Karpas-422 (cell line): ENCODE measurements at regions not wholly inside any gene's neighbourhood (a gene's known extent, or its start where the extent isn't known, plus 50 kb on each side); places are given as distances from the start of the nearest gene placed in this dataset.

Experiments
- DNase-seq: peaks from one replicate; pipeline ENCODE4 v3.0.0-alpha.2; 2015
- H2AFZ ChIP-seq: fragments of 200-600 bp; sonication (generic); 2 replicates; pipeline ENCODE4 v1.6.1; 2014; ENCODE audit warnings: antibody characterized with exemption, low read length, mixed read lengths
- H3K27ac ChIP-seq: fragments of 200-600 bp; sonication (generic); 2 replicates; pipeline ENCODE4 v1.5.1; 2014; ENCODE audit warnings: mild to moderate bottlenecking, low read length, moderate library complexity
- H3K27me3 ChIP-seq: fragments of 200-600 bp; sonication (generic); 2 replicates; pipeline ENCODE4 v1.6.1; 2014; ENCODE audit warnings: low read length, mixed read lengths
- H3K36me3 ChIP-seq: fragments of 200-600 bp; sonication (generic); 2 replicates; pipeline ENCODE4 v1.6.1; 2014; ENCODE audit warnings: low read length, mixed read lengths; ENCODE audit not compliant: insufficient read depth
- H3K4me1 ChIP-seq: fragments of 200-600 bp; sonication (generic); 2 replicates; pipeline ENCODE4 v1.6.1; 2014; ENCODE audit warnings: mild to moderate bottlenecking, low read length, mixed read lengths
- H3K4me2 ChIP-seq: fragments of 200-600 bp; sonication (generic); 2 replicates; pipeline ENCODE4 v1.6.1; 2014; ENCODE audit warnings: low read length, low read depth, mild to moderate bottlenecking; ENCODE audit not compliant: poor library complexity, severe bottlenecking
- H3K4me3 ChIP-seq: fragments of 200-600 bp; sonication (generic); 2 replicates; pipeline ENCODE4 v1.5.1; 2014; ENCODE audit warnings: mild to moderate bottlenecking, antibody characterized with exemption, low read length, mixed read lengths
- H3K79me2 ChIP-seq: fragments of 200-600 bp; sonication (generic); 2 replicates; pipeline ENCODE4 v1.6.1; 2014; ENCODE audit warnings: mild to moderate bottlenecking, low read length, mixed read lengths
- H3K9ac ChIP-seq: fragments of 200-600 bp; sonication (generic); 2 replicates; pipeline ENCODE4 v1.6.0; 2014; ENCODE audit warnings: low read length
- H3K9me2 ChIP-seq: fragments of 200-600 bp; sonication (generic), shearing (Covaris generic); replicated peaks from 2 replicates; pipeline ENCODE4 v1.6.0; 2014; ENCODE audit warnings: mild to moderate bottlenecking, low read length, moderate library complexity; ENCODE audit not compliant: insufficient read depth
- H3K9me3 ChIP-seq: fragments of 300-700, 200-600 bp; sonication (generic); 2 replicates; pipeline ENCODE4 v1.6.1; 2014; ENCODE audit warnings: low read length, mixed read lengths
- H4K20me1 ChIP-seq: fragments of 200-600 bp; sonication (generic); 2 replicates; pipeline ENCODE4 v1.6.1; 2014; ENCODE audit warnings: mild to moderate bottlenecking, antibody characterized with exemption, low read length, low read depth; ENCODE audit not compliant: insufficient read depth

GRCh38 chr1:8223526-8223925 lies 94.4 kb upstream of the SLC45A1 start:
- no peaks in the 10 kb centered on the region for H3K79me2 ChIP-seq
- H3K9me3 ChIP-seq = no peaks in the 10 kb centered on the region
- no peaks in the 10 kb centered on the region for H4K20me1 ChIP-seq
- H3K27me3 ChIP-seq = no peaks in the 10 kb centered on the region
- H3K4me2 ChIP-seq = no peak overlapping the region
- no peak overlapping the region for H2AFZ ChIP-seq
- H3K4me3 ChIP-seq = no peak overlapping the region
- no peaks in the 10 kb centered on the region for H3K4me1 ChIP-seq
- H3K27ac ChIP-seq = no peak overlapping the region
- no peak for DNase-seq
- H3K9ac ChIP-seq = no peak overlapping the region
- no peaks in the 10 kb centered on the region for H3K9me2 ChIP-seq
- no peaks in the 10 kb centered on the region for H3K36me3 ChIP-seq

GRCh38 chr1:8222789-8223188 lies 95.1 kb upstream of the SLC45A1 start:
- no peaks in the 10 kb centered on the region for H3K9me2 ChIP-seq
- H2AFZ ChIP-seq = no peak overlapping the region
- H3K4me1 ChIP-seq = no peaks in the 10 kb centered on the region
- no peak overlapping the region for H3K27ac ChIP-seq
- no peak overlapping the region for H3K9ac ChIP-seq
- H3K4me2 ChIP-seq = no peak overlapping the region
- H3K27me3 ChIP-seq = no peaks in the 10 kb centered on the region
- no peaks in the 10 kb centered on the region for H3K9me3 ChIP-seq
- no peak for DNase-seq
- no peaks in the 10 kb centered on the region for H3K79me2 ChIP-seq
- H3K36me3 ChIP-seq = no peaks in the 10 kb centered on the region
- H4K20me1 ChIP-seq = no peaks in the 10 kb centered on the region
- no peak overlapping the region for H3K4me3 ChIP-seq

GRCh38 chr1:8219530-8219929 lies 98.4 kb upstream of the SLC45A1 start:
- DNase-seq = no peak
- Histone ChIP-seq H3K27ac (no peak overlapping the region), H3K4me2 (no peak overlapping the region), H3K27me3 (no peaks in the 10 kb centered on the region), H3K4me3 (no peak overlapping the region), H2AFZ (no peak overlapping the region), H3K9me2 (no peaks in the 10 kb centered on the region), H3K9me3 (no peaks in the 10 kb centered on the region), H3K36me3 (no peaks in the 10 kb centered on the region), H3K9ac (no peak overlapping the region), H3K79me2 (no peaks in the 10 kb centered on the region), H3K4me1 (no peaks in the 10 kb centered on the region), H4K20me1 (no peaks in the 10 kb centered on the region)

GRCh38 chr1:8218351-8219092 lies 99.4 kb upstream of the SLC45A1 start:
- no peak overlapping the region for H3K27ac ChIP-seq
- H2AFZ ChIP-seq = no peak overlapping the region
- H3K9ac ChIP-seq = no peak overlapping the region
- no peaks in the 10 kb centered on the region for H3K9me3 ChIP-seq
- H3K4me2 ChIP-seq = no peak overlapping the region
- H3K36me3 ChIP-seq = no peaks in the 10 kb centered on the region
- no peaks in the 10 kb centered on the region for H3K4me1 ChIP-seq
- H3K4me3 ChIP-seq = no peak overlapping the region
- no peaks in the 10 kb centered on the region for H4K20me1 ChIP-seq
- no peak for DNase-seq
- H3K27me3 ChIP-seq = no peaks in the 10 kb centered on the region
- H3K9me2 ChIP-seq = no peaks in the 10 kb centered on the region
- no peaks in the 10 kb centered on the region for H3K79me2 ChIP-seq

GRCh38 chr1:8217809-8218208 lies 100.1 kb upstream of the SLC45A1 start:
- Histone ChIP-seq H3K27me3 (no peaks in the 10 kb centered on the region), H3K9ac (no peak overlapping the region), H3K4me1 (no peaks in the 10 kb centered on the region), H3K79me2 (no peaks in the 10 kb centered on the region), H3K9me2 (no peaks in the 10 kb centered on the region), H3K4me2 (no peak overlapping the region), H3K27ac (no peak overlapping the region), H2AFZ (no peak overlapping the region), H4K20me1 (no peaks in the 10 kb centered on the region), H3K4me3 (no peak overlapping the region), H3K9me3 (no peaks in the 10 kb centered on the region), H3K36me3 (no peaks in the 10 kb centered on the region)
- no peak for DNase-seq

GRCh38 chr1:8217011-8217711 lies 100.8 kb upstream of the SLC45A1 start:
- no peak for DNase-seq

GRCh38 chr1:8216005-8216404 lies 101.9 kb upstream of the SLC45A1 start:
- Histone ChIP-seq H3K4me1 (no peaks in the 10 kb centered on the region), H3K36me3 (no peaks in the 10 kb centered on the region), H3K79me2 (no peaks in the 10 kb centered on the region), H3K4me3 (no peak overlapping the region), H3K9me3 (no peaks in the 10 kb centered on the region), H3K27me3 (no peaks in the 10 kb centered on the region), H3K27ac (no peak overlapping the region), H3K9me2 (no peaks in the 10 kb centered on the region), H4K20me1 (no peaks in the 10 kb centered on the region), H3K4me2 (no peak overlapping the region), H2AFZ (no peak overlapping the region), H3K9ac (no peak overlapping the region)
- no peak for DNase-seq

More at GRCh38 chr1:8217011-8217711, 100.8 kb upstream of the SLC45A1 start:
- Histone ChIP-seq H3K4me3 (no peak overlapping the region), H2AFZ (no peak overlapping the region), H3K9me3 (no peaks in the 10 kb centered on the region), H3K4me1 (no peaks in the 10 kb centered on the region), H4K20me1 (no peaks in the 10 kb centered on the region), H3K27ac (no peak overlapping the region), H3K27me3 (no peaks in the 10 kb centered on the region), H3K9me2 (no peaks in the 10 kb centered on the region), H3K4me2 (no peak overlapping the region), H3K36me3 (no peaks in the 10 kb centered on the region), H3K79me2 (no peaks in the 10 kb centered on the region), H3K9ac (no peak overlapping the region)

GRCh38 chr1:8214501-8215173 lies 103.3 kb upstream of the SLC45A1 start:
- H3K4me2 ChIP-seq = no peak overlapping the region
- no peak overlapping the region for H3K27ac ChIP-seq
- no peaks in the 10 kb centered on the region for H3K36me3 ChIP-seq
- H3K9me3 ChIP-seq = no peaks in the 10 kb centered on the region
- H3K9ac ChIP-seq = no peak overlapping the region
- H4K20me1 ChIP-seq = no peaks in the 10 kb centered on the region
- H3K79me2 ChIP-seq = no peaks in the 10 kb centered on the region
- no peak for DNase-seq
- no peak overlapping the region for H2AFZ ChIP-seq
- no peak overlapping the region for H3K4me3 ChIP-seq
- H3K27me3 ChIP-seq = no peaks in the 10 kb centered on the region
- H3K9me2 ChIP-seq = no peaks in the 10 kb centered on the region
- H3K4me1 ChIP-seq = no peaks in the 10 kb centered on the region
